ENCODE measurements at regions not wholly inside any gene's neighbourhood (a gene's known extent, or its start where the extent isn't known, plus 50 kb on each side); places are given as distances from the start of the nearest gene placed in this dataset.

DNA sequence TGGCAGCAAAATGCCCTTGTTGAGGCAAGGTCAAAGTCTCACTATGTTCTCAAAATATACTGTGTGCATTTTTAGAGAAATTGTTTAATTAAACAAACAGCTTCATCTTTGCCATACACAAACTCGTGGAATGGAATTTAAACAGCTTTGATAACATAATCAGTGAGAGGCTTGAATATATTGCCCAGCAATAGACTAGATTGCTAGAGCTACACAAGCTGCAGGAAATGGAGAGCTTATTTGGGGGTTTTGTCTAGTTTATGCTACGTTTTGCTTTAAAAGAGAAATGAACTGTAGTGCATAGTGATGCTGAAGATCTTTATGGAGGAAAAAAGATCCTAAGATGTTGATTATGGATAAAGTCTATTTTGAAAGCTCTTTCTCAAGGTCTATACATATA, 166.8 kb upstream of the HMCN1 start:
- TF ChIP-seq, protein P1, sequence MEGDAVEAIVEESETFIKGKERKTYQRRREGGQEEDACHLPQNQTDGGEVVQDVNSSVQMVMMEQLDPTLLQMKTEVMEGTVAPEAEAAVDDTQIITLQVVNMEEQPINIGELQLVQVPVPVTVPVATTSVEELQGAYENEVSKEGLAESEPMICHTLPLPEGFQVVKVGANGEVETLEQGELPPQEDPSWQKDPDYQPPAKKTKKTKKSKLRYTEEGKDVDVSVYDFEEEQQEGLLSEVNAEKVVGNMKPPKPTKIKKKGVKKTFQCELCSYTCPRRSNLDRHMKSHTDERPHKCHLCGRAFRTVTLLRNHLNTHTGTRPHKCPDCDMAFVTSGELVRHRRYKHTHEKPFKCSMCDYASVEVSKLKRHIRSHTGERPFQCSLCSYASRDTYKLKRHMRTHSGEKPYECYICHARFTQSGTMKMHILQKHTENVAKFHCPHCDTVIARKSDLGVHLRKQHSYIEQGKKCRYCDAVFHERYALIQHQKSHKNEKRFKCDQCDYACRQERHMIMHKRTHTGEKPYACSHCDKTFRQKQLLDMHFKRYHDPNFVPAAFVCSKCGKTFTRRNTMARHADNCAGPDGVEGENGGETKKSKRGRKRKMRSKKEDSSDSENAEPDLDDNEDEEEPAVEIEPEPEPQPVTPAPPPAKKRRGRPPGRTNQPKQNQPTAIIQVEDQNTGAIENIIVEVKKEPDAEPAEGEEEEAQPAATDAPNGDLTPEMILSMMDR (IDR thresholded peaks at IDR 0.05; ENCODE audit: low read depth, low read length, poor library complexity, severe bottlenecking), result no peak
- no peak for TF ChIP-seq EZH2phosphoT487 (IDR thresholded peaks at IDR 0.05; ENCODE audit: borderline replicate concordance, low read length)
